CD4-positive, CD25-positive, alpha-beta regulatory T cell (primary cell): ENCODE measurements at regions not wholly inside any gene's neighbourhood (a gene's known extent, or its start where the extent isn't known, plus 50 kb on each side); places are given as distances from the start of the nearest gene placed in this dataset.

ENCODE experiments used
- ATAC-seq, 2 donors: fragments of 150-1000 bp; cut with Tn5 transposase; one replicate each; pipeline ENCODE4 v1.10.0; 2021; ENCODE audit warnings: low read depth in 2 of 2, moderate number of reproducible peaks in 2 of 2, moderate library complexity in 1 of 2
- DNase-seq, 3 donors: peaks; one replicate each; pipeline versions ENCODE4 v3.0.0 to v3.0.0-alpha.2; 2012 to 2022; ENCODE audit warnings: mixed read lengths in 1 of 3
- H3K27ac ChIP-seq: one replicate; pipeline ENCODE4 v1.7.0; 2013; ENCODE audit warnings: mild to moderate bottlenecking, low read length; ENCODE audit not compliant: insufficient read depth, poor library complexity, severe bottlenecking
- H3K27me3 ChIP-seq: one replicate; pipeline ENCODE4 v1.7.0; 2013; ENCODE audit warnings: low read length; ENCODE audit not compliant: control insufficient read depth, insufficient read depth
- H3K36me3 ChIP-seq: one replicate; pipeline ENCODE4 v1.7.0; 2013; ENCODE audit warnings: mild to moderate bottlenecking, low read length, moderate library complexity; ENCODE audit not compliant: control insufficient read depth, insufficient read depth
- H3K4me1 ChIP-seq: 2 replicates; pipeline ENCODE4 v1.7.0; 2013; ENCODE audit warnings: mild to moderate bottlenecking, low read length; ENCODE audit not compliant: insufficient read depth, control insufficient read depth, poor library complexity, severe bottlenecking
- H3K4me3 ChIP-seq: one replicate; pipeline ENCODE4 v1.7.0; 2013; ENCODE audit warnings: low read depth, mild to moderate bottlenecking, low read length, moderate library complexity
- H3K9me3 ChIP-seq, 2 experiments: 1 replicate in 1 of 2; 2 replicates in 1 of 2; pipeline ENCODE4 v1.7.0; 2013; ENCODE audit warnings: low read length in 2 of 2, mild to moderate bottlenecking in 1 of 2, moderate library complexity in 1 of 2; ENCODE audit not compliant: control insufficient read depth in 2 of 2
- H3K27ac Mint-ChIP-seq, 3 donors: one replicate each; pipeline ENCODE4 v1.8.0; 2020 to 2022; ENCODE audit warnings: mild to moderate bottlenecking in 3 of 3, mixed read lengths in 3 of 3, moderate library complexity in 2 of 3
- H3K27me3 Mint-ChIP-seq: one replicate; pipeline ENCODE4 v1.8.0; 2022; ENCODE audit warnings: mild to moderate bottlenecking, mixed read lengths
- H3K36me3 Mint-ChIP-seq: one replicate; pipeline ENCODE4 v1.8.0; 2020; ENCODE audit warnings: mixed read lengths
- H3K4me1 Mint-ChIP-seq, 4 donors: one replicate each; pipeline ENCODE4 v1.8.0; 2020 to 2022; ENCODE audit warnings: mixed read lengths in 4 of 4, mild to moderate bottlenecking in 1 of 4
- H3K4me3 Mint-ChIP-seq, 4 donors: one replicate each; pipeline ENCODE4 v1.8.0; 2020 to 2022; ENCODE audit warnings: mild to moderate bottlenecking in 4 of 4, mixed read lengths in 4 of 4, moderate library complexity in 3 of 4
- H3K9me3 Mint-ChIP-seq, 7 donors: one replicate each; pipeline ENCODE4 v1.8.0; 2020 to 2022; ENCODE audit warnings: mixed read lengths in 7 of 7, mild to moderate bottlenecking in 3 of 7, moderate library complexity in 2 of 7

GRCh38 chr13:65943024-65943423 lies 1287.1 kb downstream of the PCDH9 start:
- Mint-ChIP-seq H3K27ac (no peak overlapping the region), H3K27me3 (no peaks in the 10 kb centered on the region), H3K36me3 (no peaks in the 10 kb centered on the region), H3K4me1 (no peaks in the 10 kb centered on the region), H3K4me3 (no peak overlapping the region), H3K9me3 (peaks cover 0 to 13% (median 0%) of the 10 kb centered on the region in 7 donors)
- H3K36me3 ChIP-seq = no peaks in the 10 kb centered on the region
- H3K9me3 ChIP-seq = peaks cover 4 to 5% of the 10 kb centered on the region in 2 experiments
- ATAC-seq (no peak), DNase-seq (no peak)
- no peaks in the 10 kb centered on the region for H3K27me3 ChIP-seq
- H3K27ac ChIP-seq = no peak overlapping the region
- no peaks in the 10 kb centered on the region for H3K4me1 ChIP-seq
- no peak overlapping the region for H3K4me3 ChIP-seq

- H3K4me3 Mint-ChIP-seq = no peak overlapping the region
- H3K9me3 Mint-ChIP-seq = peaks cover 0 to 9% (median 2%) of the 10 kb centered on the region in 7 donors
- no peaks in the 10 kb centered on the region for H3K36me3 Mint-ChIP-seq
- no peaks in the 10 kb centered on the region for H3K27me3 ChIP-seq
- H3K4me1 ChIP-seq = no peaks in the 10 kb centered on the region
- ATAC-seq (no peak), DNase-seq (no peak)
- H3K27ac ChIP-seq = no peak overlapping the region
- H3K36me3 ChIP-seq = no peaks in the 10 kb centered on the region
- peaks cover 4 to 5% of the 10 kb centered on the region in 2 experiments for H3K9me3 ChIP-seq
- H3K27ac Mint-ChIP-seq = no peak overlapping the region
- H3K4me3 ChIP-seq = no peak overlapping the region
- no peaks in the 10 kb centered on the region for H3K27me3 Mint-ChIP-seq
- no peaks in the 10 kb centered on the region for H3K4me1 Mint-ChIP-seq
These were observed 1289.4 kb downstream of the PCDH9 start for GRCh38 chr13:65940720-65941119.

DNA sequence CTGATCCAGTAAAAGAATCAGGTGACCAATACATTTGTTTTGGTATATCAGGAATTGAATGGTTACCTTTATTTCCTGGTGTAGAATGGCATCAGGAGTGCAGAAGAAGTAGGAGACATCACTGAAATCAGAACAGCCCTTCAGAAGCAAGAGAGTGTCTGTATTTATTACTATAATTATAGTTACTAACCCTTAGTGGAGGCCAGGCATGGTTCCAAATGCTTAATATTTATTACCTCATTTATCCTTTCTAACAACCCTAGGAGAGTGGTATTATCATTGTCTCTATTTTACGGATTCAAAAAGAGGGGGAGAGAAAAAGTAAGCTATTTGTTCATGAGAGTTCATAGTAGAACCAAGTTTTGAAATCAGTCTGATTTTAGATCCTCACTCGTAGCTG lies 1292.9 kb downstream of the PCDH9 start:
- Mint-ChIP-seq H3K27me3 (no peaks in the 10 kb centered on the region), H3K36me3 (no peaks in the 10 kb centered on the region), H3K27ac (no peak overlapping the region), H3K4me1 (no peaks in the 10 kb centered on the region), H3K9me3 (peaks cover 0 to 9% (median 7%) of the 10 kb centered on the region in 7 donors), H3K4me3 (no peak overlapping the region)
- H3K36me3 ChIP-seq = no peaks in the 10 kb centered on the region
- no peak overlapping the region for H3K4me3 ChIP-seq
- DNase-seq = no peak
- H3K27me3 ChIP-seq = no peaks in the 10 kb centered on the region
- H3K9me3 ChIP-seq = peaks cover 4 to 5% of the 10 kb centered on the region in 2 experiments
- H3K27ac ChIP-seq = no peak overlapping the region
- H3K4me1 ChIP-seq = no peaks in the 10 kb centered on the region
- ATAC-seq = no peak

GRCh38 chr13:65936249-65936648 lies 1293.9 kb downstream of the PCDH9 start:
- DNase-seq = no peak
- Histone ChIP-seq H3K4me3 (no peak overlapping the region), H3K36me3 (no peaks in the 10 kb centered on the region), H3K27ac (no peak overlapping the region), H3K4me1 (no peaks in the 10 kb centered on the region), H3K9me3 (peaks cover 4 to 5% of the 10 kb centered on the region in 2 experiments), H3K27me3 (no peaks in the 10 kb centered on the region)
- Mint-ChIP-seq H3K9me3 (peaks cover 0 to 13% (median 7%) of the 10 kb centered on the region in 7 donors), H3K27ac (no peak overlapping the region), H3K27me3 (no peaks in the 10 kb centered on the region), H3K4me1 (no peaks in the 10 kb centered on the region), H3K4me3 (no peak overlapping the region), H3K36me3 (no peaks in the 10 kb centered on the region)
- no peak for ATAC-seq

GRCh38 chr13:65932587-65933239 lies 1297.4 kb downstream of the PCDH9 start:
- H3K4me1 Mint-ChIP-seq = no peaks in the 10 kb centered on the region
- Histone ChIP-seq H3K9me3 (peaks cover 0 to 4% of the 10 kb centered on the region in 2 experiments), H3K27me3 (no peaks in the 10 kb centered on the region), H3K27ac (no peak overlapping the region), H3K36me3 (no peaks in the 10 kb centered on the region), H3K4me3 (no peak overlapping the region), H3K4me1 (no peaks in the 10 kb centered on the region)
- ATAC-seq (no peak), DNase-seq (no peak)
- no peaks in the 10 kb centered on the region for H3K36me3 Mint-ChIP-seq
- no peak overlapping the region for H3K4me3 Mint-ChIP-seq
- peaks cover 2 to 33% (median 6%) of the 10 kb centered on the region in 7 donors for H3K9me3 Mint-ChIP-seq
- H3K27ac Mint-ChIP-seq = no peak overlapping the region
- no peaks in the 10 kb centered on the region for H3K27me3 Mint-ChIP-seq

GRCh38 chr13:65932013-65932412 lies 1298.1 kb downstream of the PCDH9 start:
- Histone ChIP-seq H3K27me3 (no peaks in the 10 kb centered on the region), H3K36me3 (no peaks in the 10 kb centered on the region), H3K4me3 (no peak overlapping the region), H3K4me1 (no peaks in the 10 kb centered on the region), H3K27ac (no peak overlapping the region), H3K9me3 (peaks cover 3 to 4% of the 10 kb centered on the region in 2 experiments)
- Mint-ChIP-seq H3K36me3 (no peaks in the 10 kb centered on the region), H3K4me3 (no peak overlapping the region), H3K27me3 (no peaks in the 10 kb centered on the region), H3K27ac (no peak overlapping the region), H3K4me1 (no peaks in the 10 kb centered on the region), H3K9me3 (peaks cover 2 to 36% (median 6%) of the 10 kb centered on the region in 7 donors)
- DNase-seq (no peak), ATAC-seq (no peak)

GRCh38 chr13:65929436-65929835 lies 1300.7 kb downstream of the PCDH9 start:
- ATAC-seq = no peak
- H3K4me1 Mint-ChIP-seq = no peaks in the 10 kb centered on the region

GRCh38 chr13:65926750-65927171 lies 1303.4 kb downstream of the PCDH9 start:
- H3K36me3 ChIP-seq = no peaks in the 10 kb centered on the region
- no peaks in the 10 kb centered on the region for H3K27me3 Mint-ChIP-seq

More at GRCh38 chr13:65929436-65929835, 1300.7 kb downstream of the PCDH9 start:
- Histone ChIP-seq H3K27ac (no peak overlapping the region), H3K9me3 (peaks cover 3 to 4% of the 10 kb centered on the region in 2 experiments), H3K27me3 (no peaks in the 10 kb centered on the region), H3K36me3 (no peaks in the 10 kb centered on the region), H3K4me1 (no peaks in the 10 kb centered on the region), H3K4me3 (no peak overlapping the region)
- DNase-seq = no peak
- Mint-ChIP-seq H3K27me3 (no peaks in the 10 kb centered on the region), H3K9me3 (peaks cover 2 to 37% (median 7%) of the 10 kb centered on the region in 7 donors), H3K27ac (no peak overlapping the region), H3K4me3 (no peak overlapping the region), H3K36me3 (no peaks in the 10 kb centered on the region)

More at GRCh38 chr13:65926750-65927171, 1303.4 kb downstream of the PCDH9 start:
- Mint-ChIP-seq H3K4me1 (no peaks in the 10 kb centered on the region), H3K36me3 (no peaks in the 10 kb centered on the region), H3K4me3 (no peak overlapping the region), H3K27ac (no peak overlapping the region), H3K9me3 (peaks cover 0 to 31% (median 7%) of the 10 kb centered on the region in 7 donors)
- H3K9me3 ChIP-seq = peaks cover 3 to 4% of the 10 kb centered on the region in 2 experiments
- no peak for DNase-seq
- H3K4me3 ChIP-seq = no peak overlapping the region
- no peak overlapping the region for H3K27ac ChIP-seq
- H3K4me1 ChIP-seq = no peaks in the 10 kb centered on the region
- H3K27me3 ChIP-seq = no peaks in the 10 kb centered on the region
- ATAC-seq = no peak
